Activated CD8-positive, alpha-beta T cell treated with anti-CD3 and anti-CD28 coated beads for 36 hours (primary cell): ENCODE measurements at regions not wholly inside any gene's neighbourhood (a gene's known extent, or its start where the extent isn't known, plus 50 kb on each side); places are given as distances from the start of the nearest gene placed in this dataset.
A peak's percentile ranks its signal among the peaks of the same experiment; 100 is the strongest.

ENCODE experiments used
- ATAC-seq: fragments of 200-7000 bp; cut with Tn5 transposase; one replicate; pipeline ENCODE4 v1.10.0; 2021; ENCODE audit warnings: mild to moderate bottlenecking, moderate library complexity
- CTCF ChIA-PET: fragments of 350-600 bp; sonication (Branson Sonifier 250); formaldehyde crosslinking; loops from one replicate; lab custom pipeline; 2021; ENCODE audit warnings: antibody characterized with exemption; lab: Charles Lee
- POLR2A ChIA-PET: fragments of 350-600 bp; sonication (Branson Sonifier 250); formaldehyde crosslinking; loops from one replicate; lab custom pipeline; 2021; ENCODE audit warnings: antibody characterized with exemption; lab: Charles Lee
- DNase-seq: peaks from one replicate; pipeline ENCODE4 v3.0.0-alpha.2; 2020
- H3K27ac Mint-ChIP-seq: one replicate; pipeline ENCODE4 v1.8.0; 2021; ENCODE audit warnings: mild to moderate bottlenecking, mixed read lengths
- H3K27me3 Mint-ChIP-seq: one replicate; pipeline ENCODE4 v1.8.0; 2021; ENCODE audit warnings: mixed read lengths
- H3K36me3 Mint-ChIP-seq: one replicate; pipeline ENCODE4 v1.8.0; 2021; ENCODE audit warnings: low read depth, mixed read lengths
- H3K4me1 Mint-ChIP-seq: one replicate; pipeline ENCODE4 v1.8.0; 2021; ENCODE audit warnings: low read depth, mixed read lengths
- H3K4me3 Mint-ChIP-seq: one replicate; pipeline ENCODE4 v1.8.0; 2021; ENCODE audit warnings: mild to moderate bottlenecking, moderate library complexity, mixed read lengths
- H3K9me3 Mint-ChIP-seq: one replicate; pipeline ENCODE4 v1.8.0; 2021; ENCODE audit warnings: mixed read lengths
- CTCF ChIP-seq: fragments of 200-600 bp; IDR thresholded peaks from one replicate; pipeline ENCODE4 v1.8.0; 2022; ENCODE audit warnings: antibody characterized with exemption, mild to moderate bottlenecking
- intact Hi-C: fragments of 100-400 bp; cut with micrococcal nuclease; formaldehyde crosslinking; loops from one replicate; pipeline ENCODE4 v1.10.0; 2022

GRCh38 chr2:160993654-160994061, 166.6 kb upstream of the TANK start:
- ATAC-seq (no peak), DNase-seq (no peak)
- Mint-ChIP-seq H3K4me1 (peaks cover 7% of the 10 kb centered on the region), H3K27me3 (no peaks in the 10 kb centered on the region), H3K4me3 (no peak overlapping the region), H3K36me3 (no peaks in the 10 kb centered on the region), H3K9me3 (no peaks in the 10 kb centered on the region), H3K27ac (no peak overlapping the region)
- CTCF ChIA-PET = interaction anchor here (0.7 to 4.3 kb wide), 35 partner anchors 9 to 905 kb away, joined by 3 to 33 read pairs (median 3); no protein-coding TSS in a partner anchor
- POLR2A ChIA-PET = no interaction called here
- no peak for TF ChIP-seq CTCF
- intact Hi-C loops = loop anchor here (5.0 to 10.0 kb wide), 3 partner anchors 659 to 881 kb away; no protein-coding TSS in a partner anchor

GRCh38 chr2:160994141-160995002, 165.9 kb upstream of the TANK start:
- intact Hi-C loops = loop anchor here (5.0 to 10.0 kb wide), 3 partner anchors 660 to 882 kb away; no protein-coding TSS in a partner anchor
- peak; percentile 90 for TF ChIP-seq CTCF
- ATAC-seq (peak; percentile 93), DNase-seq (peak; percentile 84)
- peaks cover 7% of the 10 kb centered on the region for H3K4me1 Mint-ChIP-seq
- POLR2A ChIA-PET = interaction anchor here (1.3 kb wide), 1 partner anchor 11 kb away, joined by 3 read pairs; no protein-coding TSS in a partner anchor
- H3K4me3 Mint-ChIP-seq = no peak overlapping the region
- no peak overlapping the region for H3K27ac Mint-ChIP-seq
- no peaks in the 10 kb centered on the region for H3K9me3 Mint-ChIP-seq
- no peaks in the 10 kb centered on the region for H3K36me3 Mint-ChIP-seq
- no peaks in the 10 kb centered on the region for H3K27me3 Mint-ChIP-seq
- CTCF ChIA-PET = interaction anchor here (0.6 to 4.3 kb wide), 43 partner anchors 9 to 906 kb away, joined by 3 to 33 read pairs (median 3); no protein-coding TSS in a partner anchor

GRCh38 chr2:160996584-160996983, 163.6 kb upstream of the TANK start:
- Mint-ChIP-seq H3K9me3 (no peaks in the 10 kb centered on the region), H3K4me3 (no peak overlapping the region), H3K36me3 (no peaks in the 10 kb centered on the region), H3K27me3 (no peaks in the 10 kb centered on the region), H3K27ac (no peak overlapping the region), H3K4me1 (peaks cover 7% of the 10 kb centered on the region)
- TF ChIP-seq CTCF = no peak
- no peak for ATAC-seq
- intact Hi-C loops = loop anchor here (10.0 kb wide), 1 partner anchor 662 kb away; no protein-coding TSS in a partner anchor
- ChIA-PET CTCF (interaction anchor here (0.6 to 4.2 kb wide), 2 partner anchors 8 to 272 kb away, joined by 3 to 28 read pairs; no protein-coding TSS in a partner anchor), POLR2A (no interaction called here)
- no peak for DNase-seq

GRCh38 chr2:161004379-161004778, 155.8 kb upstream of the TANK start:
- ChIA-PET POLR2A (interaction anchor here (1.1 kb wide), 1 partner anchor 10 kb away, joined by 3 read pairs; no protein-coding TSS in a partner anchor), CTCF (interaction anchor here (0.7 to 3.7 kb wide), 7 partner anchors 10 to 916 kb away, joined by 3 to 28 read pairs (median 5); no protein-coding TSS in a partner anchor)
- H3K36me3 Mint-ChIP-seq = no peaks in the 10 kb centered on the region
- TF ChIP-seq CTCF = peak; percentile 32
- intact Hi-C loops = no loop called here
- H3K27ac Mint-ChIP-seq = no peak overlapping the region
- no peak for DNase-seq
- no peaks in the 10 kb centered on the region for H3K4me1 Mint-ChIP-seq
- ATAC-seq = no peak
- no peaks in the 10 kb centered on the region for H3K9me3 Mint-ChIP-seq
- H3K4me3 Mint-ChIP-seq = no peak overlapping the region
- peaks cover 7% of the 10 kb centered on the region for H3K27me3 Mint-ChIP-seq
